ENCODE measurements at regions not wholly inside any gene's neighbourhood (a gene's known extent, or its start where the extent isn't known, plus 50 kb on each side); places are given as distances from the start of the nearest gene placed in this dataset.
"Not testable (repeated sequence)": the region's sequence is repeated elsewhere in the genome, so short reads cannot be mapped to it uniquely, and the experiment has no call there.

DNA sequence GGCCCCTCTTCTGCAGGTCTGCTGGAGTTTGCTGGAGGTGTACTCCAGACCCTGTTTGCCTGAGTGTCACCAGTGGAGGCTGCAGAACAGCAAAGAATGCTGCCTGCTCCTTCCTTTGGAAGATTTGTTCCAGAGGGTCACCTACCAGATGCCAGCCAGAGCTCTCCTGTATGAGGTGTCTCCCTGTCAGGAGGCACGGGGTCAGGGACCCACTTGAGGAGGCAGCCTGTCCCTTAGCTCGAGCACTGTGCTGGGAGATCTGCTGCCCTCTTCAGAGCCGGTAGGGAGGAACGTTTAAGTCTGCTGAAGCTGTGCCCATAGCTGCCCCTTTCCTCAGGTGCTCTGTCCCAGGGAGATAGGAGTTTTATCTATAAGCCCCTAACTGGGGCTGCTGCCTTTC, 207.9 kb downstream of the FAT3 start:
- no peak for DNase-seq (ENCODE audit: low spot score)

DNA sequence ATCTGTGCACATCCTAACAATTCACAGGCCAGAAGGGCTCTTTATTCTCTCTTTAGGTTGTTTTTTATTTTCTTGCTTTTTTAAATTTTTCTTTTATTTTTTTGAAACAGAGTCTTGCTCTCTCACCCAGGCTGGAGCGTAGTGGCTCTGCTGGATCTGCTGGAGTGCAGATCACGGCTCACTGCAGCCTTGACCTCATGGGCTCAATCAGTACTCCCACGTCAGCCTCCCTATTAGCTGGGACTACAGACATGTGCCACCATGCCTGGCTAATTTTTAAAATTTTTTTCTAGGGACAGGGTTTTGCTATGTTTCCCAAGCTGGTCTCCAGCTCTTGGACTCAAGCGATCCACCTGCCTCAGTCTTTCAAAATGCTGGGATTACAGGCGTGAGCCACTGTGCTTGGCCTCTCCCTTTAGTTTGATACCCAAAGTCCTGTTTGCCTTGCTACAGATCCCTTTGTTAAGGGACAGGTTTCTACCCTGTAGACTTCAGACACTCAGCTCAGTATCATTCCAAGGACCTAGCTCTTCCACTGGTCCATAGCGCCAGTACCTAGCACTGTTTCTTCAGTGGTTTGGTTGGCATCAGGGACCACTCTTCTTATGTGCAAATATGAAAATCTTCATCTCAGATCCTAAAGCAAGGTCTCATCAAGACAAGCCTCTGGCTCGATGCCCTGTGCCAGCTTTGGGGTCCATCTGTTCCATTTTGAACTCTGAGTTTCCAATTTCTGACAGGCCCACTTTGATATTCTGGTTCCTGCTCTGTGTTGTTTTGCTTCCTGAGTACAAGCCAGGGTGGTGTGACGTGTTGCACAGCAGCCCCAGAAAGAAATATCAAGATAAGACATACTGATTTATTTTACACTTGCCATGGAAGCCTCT, 211.7 kb downstream of the FAT3 start:
- no peak for DNase-seq (ENCODE audit: low spot score)

DNA sequence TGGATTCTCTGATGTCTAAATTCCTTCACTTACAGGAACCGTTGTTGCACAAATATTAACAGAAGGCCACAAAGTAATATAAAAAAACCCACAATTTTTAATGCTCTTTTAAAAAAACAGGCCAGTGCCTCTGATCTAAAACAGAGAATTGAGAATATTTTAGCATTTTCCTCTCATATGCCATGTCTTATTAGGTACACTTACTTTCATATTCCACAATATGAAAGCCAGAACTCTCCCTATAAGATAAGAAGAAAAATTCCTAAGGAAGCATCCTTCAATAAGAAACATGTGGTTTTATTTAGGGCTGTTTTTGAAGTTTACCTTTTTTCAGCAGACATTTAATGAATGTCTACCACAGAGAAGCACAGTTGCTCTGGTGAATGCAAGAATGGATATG, 214.5 kb downstream of the FAT3 start:
- no peak for DNase-seq (ENCODE audit: low spot score)

DNA sequence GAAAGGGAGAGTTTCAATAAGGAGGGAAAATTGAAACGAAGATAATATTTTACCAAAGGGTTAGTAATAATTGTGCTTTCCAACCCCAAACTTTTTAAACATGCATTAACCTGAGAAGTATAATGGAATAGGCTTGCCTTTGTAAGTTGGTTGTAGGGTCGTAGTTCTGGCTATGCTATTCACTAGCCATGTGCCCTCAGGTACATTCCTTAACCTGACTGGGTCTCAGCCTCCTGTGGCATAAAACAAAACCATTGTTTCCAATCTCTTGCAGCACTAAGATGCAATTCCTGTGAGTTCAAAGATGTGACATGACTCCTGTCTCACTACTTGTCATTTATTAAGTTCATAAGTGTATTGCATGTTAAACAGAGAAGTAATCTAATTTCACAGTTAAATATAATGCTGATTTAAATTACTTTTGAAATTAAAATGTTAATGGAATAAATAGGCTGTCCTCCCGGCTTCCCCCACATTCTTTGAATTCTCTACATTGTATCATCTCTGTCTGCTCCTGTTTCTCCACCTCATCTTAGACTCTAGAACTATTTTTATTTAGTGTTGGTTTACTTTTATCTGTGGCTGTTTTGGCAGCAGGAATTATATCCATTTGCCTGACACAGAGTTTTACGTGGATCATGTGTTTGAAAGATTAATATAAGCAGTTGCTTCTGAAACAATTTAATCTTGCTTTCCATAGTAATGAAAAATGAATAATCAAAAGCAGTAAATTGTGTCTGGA, 216.3 kb downstream of the FAT3 start:
- no peak for DNase-seq (ENCODE audit: low spot score)

DNA sequence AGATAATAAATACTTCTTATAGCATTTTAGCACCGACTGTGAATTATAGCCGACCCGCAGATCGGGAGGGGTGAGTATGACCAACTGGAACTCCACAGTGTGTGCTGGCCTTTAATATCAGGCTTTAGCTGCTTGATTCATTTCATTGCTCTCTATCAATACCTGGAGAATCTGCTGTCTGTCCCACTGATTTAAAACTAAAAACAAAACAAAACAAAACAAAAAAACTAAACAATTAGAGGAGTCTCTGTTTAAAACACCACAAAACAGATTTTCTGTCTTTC, 216.8 kb downstream of the FAT3 start:
- no peak for DNase-seq (ENCODE audit: low spot score)

DNA sequence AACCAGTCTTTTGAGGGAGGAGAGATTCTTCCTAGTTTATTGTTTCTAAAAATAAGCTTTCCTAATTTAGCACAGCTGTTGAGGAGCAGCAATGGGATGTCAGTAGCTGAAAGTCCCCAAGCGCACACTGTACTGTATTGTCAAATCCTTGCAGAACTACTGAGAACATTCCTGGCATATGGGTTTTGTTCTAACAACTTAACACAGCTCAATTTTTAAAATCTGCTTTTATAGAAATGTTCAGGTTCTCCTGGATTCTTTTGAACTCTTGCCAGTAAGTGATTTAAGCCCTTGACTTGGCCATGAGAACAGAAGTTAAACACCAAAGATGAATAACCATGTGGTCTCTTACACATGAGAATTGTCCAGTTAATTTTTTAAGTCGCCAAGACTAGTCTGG, 218.6 kb downstream of the FAT3 start:
- DNase-seq (ENCODE audit: low spot score): no peak

DNA sequence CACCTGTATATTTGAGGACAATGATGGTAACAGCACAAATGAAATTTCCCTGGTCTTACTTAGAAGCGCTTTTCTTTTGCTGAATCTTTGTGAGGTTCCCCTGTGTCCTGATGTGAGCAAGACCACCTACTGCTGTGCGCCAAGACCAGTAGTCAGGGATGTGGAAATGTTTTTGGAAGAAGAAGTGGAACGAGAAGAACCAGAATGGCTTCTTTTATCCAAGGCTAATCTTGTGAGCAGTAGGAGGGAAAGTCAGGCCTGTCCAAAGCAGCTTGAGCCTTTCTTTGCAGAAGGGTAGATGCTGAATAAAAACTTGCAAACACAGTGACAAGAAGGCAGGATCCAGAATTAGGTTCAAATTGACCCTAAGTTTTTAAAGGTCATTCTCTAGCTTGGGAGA, 223.0 kb downstream of the FAT3 start:
- no peak for DNase-seq (ENCODE audit: low spot score)

DNA sequence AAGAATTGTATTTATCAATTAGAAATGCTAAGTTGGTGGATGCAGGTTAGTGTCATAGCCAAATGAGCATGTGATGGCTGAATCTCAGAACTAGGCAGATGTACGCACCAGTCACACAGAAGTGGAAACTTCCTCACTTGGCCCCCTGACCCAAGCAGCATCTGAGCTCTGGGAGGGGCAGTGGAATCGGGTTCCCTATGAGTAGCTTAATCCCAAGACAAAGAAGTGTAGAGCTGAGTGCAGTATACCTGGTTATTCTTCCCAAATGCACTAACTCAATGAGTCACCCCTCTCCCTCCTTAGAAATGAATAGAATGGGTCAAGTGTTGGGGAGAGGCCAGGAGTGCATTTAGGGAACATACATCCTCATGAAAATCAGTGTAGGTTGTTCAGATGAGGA, 224.6 kb downstream of the FAT3 start:
- DNase-seq (ENCODE audit: low spot score): no peak

DNA sequence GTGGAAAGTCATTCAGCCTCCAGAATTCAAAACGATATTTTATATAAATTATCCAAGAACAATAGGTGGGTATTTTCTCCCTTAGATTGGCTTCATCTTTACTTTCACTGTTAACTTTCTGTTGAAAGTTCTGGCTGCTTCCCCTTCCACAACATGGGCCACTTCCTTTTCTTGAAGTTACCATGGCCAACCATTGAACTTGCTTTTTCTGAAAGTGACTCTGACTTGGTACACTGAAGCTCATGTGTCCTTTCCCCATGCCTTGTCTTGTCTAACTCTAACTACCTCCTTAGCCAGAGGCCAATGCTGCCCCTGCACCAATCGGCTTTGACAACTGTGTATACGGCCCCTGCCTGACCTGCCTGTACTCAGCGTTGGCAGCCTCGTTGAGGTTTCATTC, 225.2 kb downstream of the FAT3 start:
- DNase-seq (ENCODE audit: low spot score): no peak

DNA sequence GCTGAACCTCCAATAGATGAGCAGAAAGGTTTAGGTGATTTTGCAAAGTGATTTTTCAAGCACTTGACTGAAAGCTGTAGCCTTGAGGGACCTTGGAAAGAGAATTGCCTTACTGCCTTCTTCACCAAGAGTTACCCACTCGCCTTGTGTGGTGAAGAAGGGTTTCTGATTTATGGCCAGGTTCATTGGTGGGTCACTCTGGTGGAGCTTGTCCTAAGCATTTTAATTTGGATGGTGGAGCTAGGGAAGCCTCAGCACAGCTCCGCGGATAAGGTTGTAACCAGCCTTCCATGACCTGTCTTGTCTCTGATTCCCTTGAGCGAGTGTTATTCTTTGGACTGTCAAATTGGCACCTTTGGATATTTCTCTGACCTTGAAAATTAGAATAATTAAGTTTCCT, 226.4 kb downstream of the FAT3 start:
- no peak for DNase-seq (ENCODE audit: low spot score)

DNA sequence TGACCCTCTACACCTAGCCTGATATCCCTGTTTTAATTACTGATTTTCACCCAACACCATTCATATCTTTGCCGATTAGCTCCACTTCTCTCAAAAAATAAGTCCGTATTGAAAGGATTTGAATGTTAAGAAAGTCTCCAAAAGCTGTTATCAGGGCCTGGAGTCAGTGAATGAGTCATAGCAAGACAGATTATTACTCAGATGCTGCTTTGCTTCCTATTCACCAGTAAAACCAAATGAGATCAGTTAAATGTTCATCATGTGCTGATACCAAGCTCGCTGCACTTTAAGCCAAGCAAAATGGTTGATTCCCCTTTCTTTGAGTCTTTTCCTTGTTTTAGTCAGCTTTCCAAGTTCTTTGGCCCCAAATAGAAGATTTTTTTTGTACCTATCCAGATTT, 228.4 kb downstream of the FAT3 start:
- DNase-seq (ENCODE audit: low spot score): no peak

DNA sequence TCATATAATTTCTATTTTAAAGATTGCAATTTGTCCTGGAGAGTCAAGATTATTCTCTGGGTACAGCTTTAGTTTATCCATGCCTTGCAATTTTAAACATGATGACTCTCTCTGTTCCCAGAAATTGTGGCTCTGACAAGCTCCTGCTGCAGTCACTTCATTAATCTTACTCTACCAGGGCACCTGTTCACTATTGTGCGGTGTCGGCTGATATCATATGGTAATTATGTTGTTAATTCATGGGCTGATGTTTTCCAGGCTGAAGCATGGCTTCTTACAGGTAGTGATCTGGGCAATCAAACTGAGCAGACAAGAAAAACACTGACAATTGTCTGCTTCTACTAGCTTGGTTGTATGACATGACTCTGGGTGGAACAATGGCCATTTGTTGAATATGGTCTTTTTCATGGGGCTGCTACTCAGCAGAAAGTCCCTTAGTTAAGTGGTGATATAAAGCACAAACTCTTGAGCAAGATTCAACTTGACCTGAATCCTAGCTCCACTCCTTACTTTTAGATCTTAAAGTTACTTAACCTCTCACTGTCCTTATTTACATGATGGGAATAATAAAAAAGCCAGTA, 230.7 kb downstream of the FAT3 start:
- no peak for DNase-seq (ENCODE audit: low spot score)

DNA sequence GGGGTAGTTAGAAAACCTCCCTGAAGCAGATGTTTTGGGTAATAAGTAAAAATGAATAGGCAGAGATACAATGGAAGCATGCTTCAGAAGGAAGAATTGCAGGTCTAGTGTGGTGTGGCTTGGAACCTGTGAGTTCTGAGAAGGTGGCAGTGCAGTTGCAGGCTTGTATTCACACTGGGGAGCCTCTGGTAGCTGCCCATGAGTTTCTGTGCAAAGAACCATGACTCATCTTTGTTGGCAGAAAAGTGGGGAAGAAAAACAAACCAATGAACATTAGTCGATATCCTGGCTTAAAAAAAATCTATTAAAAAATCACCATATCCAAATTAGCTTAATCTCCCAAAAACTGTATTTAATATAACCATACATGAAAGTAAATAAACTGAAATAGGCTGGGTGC, 232.6 kb downstream of the FAT3 start:
- no peak for DNase-seq (ENCODE audit: low spot score)

DNA sequence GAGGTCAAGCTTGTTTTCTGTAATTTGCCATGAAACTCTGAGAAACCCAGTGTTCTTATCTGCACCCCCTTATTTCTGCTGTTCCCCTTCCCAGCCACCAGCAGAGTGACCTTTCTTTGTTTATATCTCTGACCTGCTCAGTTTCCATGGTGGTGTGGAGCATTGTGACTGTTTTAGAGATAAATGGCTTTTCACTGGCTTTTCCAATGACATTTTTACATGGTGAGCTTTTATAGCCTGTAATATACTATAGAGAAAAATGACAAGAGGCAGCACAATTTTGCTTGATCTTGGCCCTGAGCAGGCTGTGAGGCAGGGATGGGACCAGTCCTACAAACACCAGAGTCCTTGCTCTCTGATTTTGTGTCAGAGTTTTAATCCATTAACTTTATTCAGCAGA, 233.9 kb downstream of the FAT3 start:
- no peak for DNase-seq (ENCODE audit: low spot score)

DNA sequence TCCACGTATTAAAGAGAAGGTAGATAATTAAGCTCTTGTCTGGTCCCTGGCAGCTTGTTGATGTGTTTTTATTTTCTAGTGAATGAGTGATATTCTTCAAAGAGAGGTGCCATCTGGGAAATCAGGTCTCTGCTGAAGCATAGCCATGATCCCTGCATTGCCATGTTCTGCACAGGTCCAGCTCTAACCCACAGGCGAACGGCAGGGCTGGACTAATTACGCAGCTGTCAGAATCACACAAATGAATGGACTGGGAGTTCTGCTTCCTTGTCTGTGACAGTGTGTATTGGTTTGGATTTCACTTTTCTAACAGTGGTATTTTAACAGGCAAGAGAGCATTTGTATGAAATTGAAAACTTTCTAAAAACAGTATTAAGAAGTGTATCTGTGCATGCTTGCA, 235.6 kb downstream of the FAT3 start:
- DNase-seq (ENCODE audit: low spot score): no peak

DNA sequence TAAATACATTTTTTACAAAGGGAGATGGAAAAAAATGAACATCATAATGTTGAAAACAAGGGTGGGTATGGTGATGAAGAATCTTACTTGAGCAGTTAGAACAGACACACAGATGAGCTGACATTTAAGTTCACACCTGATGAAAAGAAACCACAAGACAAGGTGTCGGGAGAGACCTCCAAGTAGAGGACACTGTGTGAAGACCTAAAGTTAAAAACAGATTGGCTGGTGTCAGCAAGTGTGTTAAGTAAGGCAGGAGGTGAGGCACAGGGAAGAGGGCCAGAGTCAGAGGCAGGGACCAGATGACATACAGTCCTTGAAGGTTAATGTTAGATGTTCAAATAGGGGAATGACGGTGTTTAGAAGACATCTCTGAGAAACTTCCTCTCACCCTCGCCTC, 236.8 kb downstream of the FAT3 start:
- no peak for DNase-seq (ENCODE audit: low spot score)

DNA sequence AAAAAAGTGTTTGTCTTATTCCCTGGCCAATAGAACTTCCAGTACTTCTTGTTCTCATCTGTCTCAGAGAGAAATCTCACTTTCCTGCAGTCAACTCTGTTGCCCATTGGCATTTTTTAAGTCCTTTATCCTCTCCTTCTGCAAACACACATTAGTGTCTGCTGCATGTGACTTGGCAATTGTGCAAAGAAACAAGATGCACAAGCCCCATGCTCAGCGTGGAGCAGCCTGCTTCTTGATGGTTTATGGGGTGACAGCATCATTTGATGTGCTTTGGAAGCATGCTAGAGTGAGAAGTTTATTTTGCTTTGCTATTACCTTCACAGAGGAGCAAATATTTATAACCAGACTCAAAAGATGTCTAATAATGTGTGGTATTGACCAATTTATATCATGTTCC, 238.2 kb downstream of the FAT3 start:
- DNase-seq (ENCODE audit: low spot score): no peak

DNA sequence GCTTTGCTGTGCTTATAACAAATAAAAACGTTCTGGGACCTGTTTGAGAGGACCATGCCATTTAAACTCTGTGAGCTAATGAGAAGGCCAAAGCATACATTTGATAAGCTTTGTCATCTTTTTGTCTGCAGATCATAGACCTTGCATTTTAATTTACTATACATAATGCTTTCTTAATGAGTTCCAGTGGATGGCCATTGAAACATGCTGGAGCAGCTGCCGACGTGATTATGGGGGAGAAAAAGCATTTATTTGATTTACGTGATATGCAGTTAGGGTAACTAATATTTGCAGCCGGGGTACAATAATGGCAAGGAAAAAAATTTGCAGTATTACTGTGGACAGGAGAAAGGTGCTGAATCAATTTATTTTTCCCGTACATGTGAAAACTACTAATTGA, 240.2 kb downstream of the FAT3 start:
- no peak for DNase-seq (ENCODE audit: low spot score)

DNA sequence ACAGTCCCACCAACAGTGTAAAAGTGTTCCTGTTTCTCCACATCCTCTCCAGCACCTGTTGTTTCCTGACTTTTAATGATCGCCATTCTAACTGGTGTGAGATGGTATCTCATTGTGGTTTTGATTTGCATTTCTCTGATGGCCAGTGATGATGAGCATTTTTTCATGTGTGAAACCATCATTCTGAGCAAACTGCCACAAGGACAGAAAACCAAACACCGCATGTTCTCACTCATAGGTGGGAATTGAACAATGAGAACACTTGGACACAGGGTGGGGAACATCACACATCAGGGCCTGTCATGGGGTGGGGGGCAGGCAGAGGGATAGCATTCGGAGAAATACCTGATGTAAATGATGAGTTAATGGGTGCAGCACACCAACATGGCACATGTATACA, 240.8 kb downstream of the FAT3 start:
- DNase-seq (ENCODE audit: low spot score): not testable (repeated sequence)

DNA sequence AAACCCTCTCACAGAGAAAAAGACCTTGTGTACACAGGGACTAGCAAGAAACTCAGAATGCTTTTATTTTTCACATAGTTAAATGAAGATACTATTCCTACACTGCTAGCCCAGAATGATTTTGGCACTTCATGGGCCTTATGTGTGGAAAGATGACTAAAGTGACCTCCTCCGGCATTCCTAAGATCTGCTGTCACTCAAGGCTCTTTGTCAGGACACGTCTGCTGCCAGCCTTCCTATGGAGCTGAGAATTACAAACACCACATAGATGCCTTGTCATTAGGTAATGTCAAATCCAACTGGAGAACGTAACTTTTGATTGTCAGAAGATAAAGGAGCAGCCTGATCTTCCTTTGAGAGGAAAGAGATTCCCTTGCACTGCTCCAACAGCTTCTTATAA, 249.1 kb downstream of the FAT3 start:
- no peak for DNase-seq (ENCODE audit: low spot score)

DNA sequence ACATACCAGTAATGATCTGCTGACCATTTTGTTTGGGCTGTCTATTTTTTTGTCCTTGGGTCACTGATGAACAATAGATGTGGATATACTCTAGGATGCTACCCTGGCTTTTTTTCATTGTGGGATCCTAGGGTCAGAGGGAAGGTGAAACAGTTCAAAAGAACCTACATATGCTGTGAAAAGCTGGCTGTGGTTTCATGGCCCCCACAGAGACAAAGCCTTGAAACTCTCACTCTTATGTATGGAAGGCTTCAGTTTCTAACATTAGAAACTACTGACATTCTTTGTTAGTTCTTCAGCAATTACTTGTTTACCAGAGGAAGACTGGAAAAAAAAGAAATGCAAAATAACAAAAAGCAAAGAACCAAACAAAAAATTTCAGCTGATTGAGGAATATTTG, 250.7 kb downstream of the FAT3 start:
- no peak for DNase-seq (ENCODE audit: low spot score)

DNA sequence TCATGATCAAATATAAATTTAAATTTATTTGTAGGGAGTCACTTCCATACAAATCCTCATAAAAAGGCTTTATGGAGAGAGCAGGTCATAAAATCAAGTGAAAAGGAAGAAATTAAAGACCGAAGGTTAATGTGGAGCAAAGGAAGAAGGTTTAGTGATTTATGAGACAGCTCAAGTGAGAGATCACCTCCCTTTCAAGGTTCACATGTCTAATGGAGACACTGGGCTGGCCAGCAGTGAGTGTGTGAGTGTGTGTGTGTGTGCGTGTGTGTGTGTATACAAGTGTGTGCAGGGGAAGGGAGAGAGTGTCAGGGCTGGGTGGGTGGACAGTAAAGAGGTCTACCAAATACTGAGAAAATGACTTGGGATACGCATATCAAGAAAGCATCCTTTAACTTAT, 251.2 kb downstream of the FAT3 start:
- DNase-seq (ENCODE audit: low spot score): no peak

DNA sequence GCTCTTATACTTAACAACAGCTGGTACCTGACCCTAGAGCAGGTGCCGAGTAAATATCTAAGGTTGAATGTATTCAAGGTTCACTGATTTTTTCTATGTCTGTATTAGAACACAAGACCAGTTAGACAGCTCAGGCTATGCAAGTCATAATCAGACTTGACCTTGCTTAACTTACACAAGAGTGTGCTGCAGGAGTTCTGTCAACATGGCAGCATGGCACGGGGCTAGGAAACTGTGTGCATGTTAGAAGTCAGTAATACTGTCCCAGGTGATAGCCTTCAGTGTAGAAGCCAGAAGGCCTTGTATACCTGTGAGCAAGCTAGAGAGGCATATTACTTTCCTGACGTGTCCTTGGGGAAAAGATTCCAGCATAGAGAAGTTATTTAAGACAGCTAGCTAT, 253.1 kb downstream of the FAT3 start:
- DNase-seq (ENCODE audit: low spot score): no peak

DNA sequence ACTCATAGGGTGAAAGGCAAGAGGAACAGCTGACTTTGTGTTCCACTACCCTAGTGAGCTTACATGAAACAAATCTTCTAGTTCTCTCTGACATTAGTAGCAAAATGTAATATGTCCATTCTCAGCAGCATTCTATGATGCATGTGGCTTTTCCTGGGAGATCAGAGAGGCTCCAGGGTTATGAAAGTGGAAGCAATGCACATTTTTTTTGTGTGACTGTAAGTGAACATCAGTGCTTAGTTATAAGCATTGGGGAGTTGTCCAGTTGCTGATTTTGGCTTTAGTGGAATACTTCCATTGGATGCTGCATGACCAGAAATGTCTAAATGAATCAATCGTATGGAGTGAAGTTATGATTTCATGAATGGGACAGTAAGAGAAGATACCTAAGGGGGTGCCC, 255.9 kb downstream of the FAT3 start:
- no peak for DNase-seq (ENCODE audit: low spot score)

Data from left forelimb (tissue), 1 donor.